GM21576 (cell line): ENCODE measurements at regions not wholly inside any gene's neighbourhood (a gene's known extent, or its start where the extent isn't known, plus 50 kb on each side); places are given as distances from the start of the nearest gene placed in this dataset.
"Not testable (repeated sequence)": the region's sequence is repeated elsewhere in the genome, so short reads cannot be mapped to it uniquely, and the experiment has no call there.

Source experiments
- ATAC-seq: cut with Tn5 transposase; IDR thresholded peaks from one replicate; pipeline ENCODE4 v1.9.1; 2021; ENCODE audit warnings: mild to moderate bottlenecking, moderate library complexity; ENCODE audit not compliant: unreplicated experiment

- no peak for ATAC-seq
Observed at GRCh38 chr4:38462367-38463055, 201.5 kb upstream of the KLF3 start.

DNA sequence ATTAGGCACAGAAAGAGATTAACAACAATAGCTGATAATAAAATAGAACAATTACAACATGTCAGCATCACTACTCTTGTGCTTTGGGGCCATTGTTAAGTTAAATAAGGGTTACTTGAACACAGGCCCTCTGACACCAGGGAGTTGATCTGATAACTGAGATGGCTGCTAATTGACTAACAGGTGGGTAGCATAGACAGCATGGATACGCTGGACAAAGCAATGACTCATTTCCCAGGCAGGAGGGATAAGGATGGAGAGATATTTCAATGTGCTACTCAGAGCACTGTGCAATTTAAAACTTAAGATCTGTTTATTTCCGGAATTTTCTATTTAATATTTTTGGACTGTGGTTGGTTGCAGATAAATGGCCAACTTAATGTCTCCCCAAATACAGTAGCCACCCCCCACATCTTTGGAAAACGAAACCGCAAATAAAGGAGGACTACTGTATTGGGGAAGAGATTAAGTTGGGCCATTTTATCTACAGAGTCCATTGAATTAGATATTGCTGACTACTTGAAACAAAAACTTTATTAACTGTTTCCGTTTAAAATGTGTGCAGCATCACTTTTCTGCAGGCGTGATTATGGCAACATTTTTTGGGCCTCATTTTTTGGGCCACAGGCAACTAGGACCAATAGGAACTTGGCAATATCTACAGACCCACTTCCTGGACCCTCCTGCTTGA, 200.6 kb upstream of the KLF3 start:
- ATAC-seq = no peak

DNA sequence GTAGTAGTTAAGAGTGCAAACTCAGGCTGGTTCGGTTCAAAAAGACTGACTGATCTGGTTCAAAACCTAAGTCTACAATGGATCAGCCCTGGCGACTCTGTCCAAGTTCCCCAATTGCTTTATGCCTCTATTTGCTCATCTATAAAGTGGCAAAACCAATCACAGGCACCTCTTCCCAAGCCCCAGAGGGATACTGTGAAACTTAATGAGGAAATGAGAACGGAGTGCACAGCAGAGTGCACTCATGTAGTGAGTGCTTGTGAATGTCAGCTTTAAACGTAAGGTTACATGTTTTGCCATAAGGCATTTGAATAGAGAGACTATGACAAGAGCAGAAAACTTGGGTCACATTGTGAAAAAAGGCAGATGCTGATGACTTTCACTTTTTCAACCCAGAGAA, 199.7 kb upstream of the KLF3 start:
- no peak for ATAC-seq

DNA sequence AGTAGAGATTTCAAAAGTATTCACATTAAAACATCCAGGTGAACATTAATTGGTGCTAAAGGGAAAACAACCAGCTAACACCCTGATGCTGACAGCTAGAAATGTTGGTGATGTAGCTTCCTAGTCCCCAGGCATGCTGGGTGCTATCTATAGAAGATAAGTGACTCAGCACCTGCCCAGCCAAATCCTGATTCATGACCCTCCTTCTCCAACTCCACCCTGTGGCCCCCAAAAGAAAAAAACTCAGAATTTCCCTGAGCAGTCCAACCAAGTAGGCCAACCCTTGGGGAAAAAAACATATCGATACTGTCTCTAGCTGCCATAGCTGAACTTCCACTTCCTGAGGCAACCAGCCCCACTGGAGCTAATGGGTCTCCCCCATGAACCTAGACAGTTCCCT, 197.6 kb upstream of the KLF3 start:
- no peak for ATAC-seq

- no peak for ATAC-seq
Observed at GRCh38 chr4:38467296-38467695, 196.7 kb upstream of the KLF3 start.

DNA sequence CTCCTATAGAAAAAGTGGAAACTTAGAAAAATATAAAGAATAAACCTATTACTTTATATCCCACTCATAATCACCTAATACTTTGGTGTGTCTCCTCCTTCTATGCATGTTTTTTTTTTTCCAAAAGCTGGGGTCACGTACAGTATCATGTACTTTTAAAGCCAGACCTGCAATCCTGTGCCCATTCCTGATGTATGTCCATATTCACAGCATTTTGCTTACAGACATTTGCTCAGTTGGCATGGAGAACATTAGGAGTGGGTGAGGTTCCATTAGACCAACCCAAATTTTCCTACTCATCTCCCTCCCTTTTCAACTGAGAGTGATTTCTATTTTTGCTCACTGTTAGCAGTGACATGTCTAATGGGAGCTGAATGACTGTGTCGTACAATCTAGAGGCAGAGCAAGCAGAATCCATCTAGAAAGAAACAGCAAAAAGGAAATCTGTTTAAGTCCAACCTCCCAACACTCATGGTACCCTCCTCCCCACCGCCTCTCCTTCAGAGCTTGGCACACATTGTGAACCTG, 195.6 kb upstream of the KLF3 start:
- ATAC-seq = no peak

GRCh38 chr4:38469410-38469809, 194.6 kb upstream of the KLF3 start:
- no peak for ATAC-seq

DNA sequence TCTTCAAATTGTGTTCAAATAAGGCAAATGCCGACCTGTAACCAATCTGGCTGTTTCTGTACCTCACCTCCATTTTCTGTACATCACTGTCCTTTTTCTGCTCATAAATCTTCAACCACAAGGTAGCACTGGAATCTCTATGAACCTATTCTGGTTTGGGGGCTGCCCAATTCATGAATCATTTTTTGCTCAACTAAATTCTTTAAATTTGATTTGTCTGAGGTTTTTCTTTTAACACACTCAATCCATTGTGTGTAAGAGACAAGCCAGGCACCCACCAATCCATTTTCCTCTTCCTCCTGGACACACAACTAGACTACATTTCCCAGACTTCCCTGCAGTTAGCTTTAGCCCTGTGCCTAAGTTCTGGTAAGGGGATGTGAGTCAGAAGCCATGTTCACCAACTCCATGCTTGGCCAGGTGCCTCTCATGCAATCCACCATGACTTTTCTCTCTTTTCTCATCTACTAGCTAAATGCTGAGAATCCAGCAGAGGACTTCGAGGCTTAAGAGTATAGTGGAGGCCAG, 193.2 kb upstream of the KLF3 start:
- ATAC-seq = no peak

DNA sequence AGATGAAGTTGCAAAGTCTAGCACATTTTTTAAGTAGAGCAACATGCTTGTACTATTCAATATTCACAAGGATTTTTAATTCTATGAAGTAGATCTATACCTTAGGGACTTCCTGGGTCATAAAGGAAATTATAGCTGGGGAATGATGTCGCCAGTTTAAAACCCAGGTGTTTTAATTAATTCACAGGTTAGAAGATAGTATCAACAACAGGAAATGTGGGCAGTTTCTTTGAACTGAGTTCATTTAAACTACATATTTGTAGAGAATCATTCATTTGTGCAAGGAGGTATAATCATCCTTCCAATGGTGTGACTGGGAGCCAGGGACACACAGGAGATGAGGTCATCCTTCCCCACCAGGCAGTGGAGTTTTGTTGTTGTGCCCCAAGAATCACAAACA, 181.3 kb upstream of the KLF3 start:
- no peak for ATAC-seq

DNA sequence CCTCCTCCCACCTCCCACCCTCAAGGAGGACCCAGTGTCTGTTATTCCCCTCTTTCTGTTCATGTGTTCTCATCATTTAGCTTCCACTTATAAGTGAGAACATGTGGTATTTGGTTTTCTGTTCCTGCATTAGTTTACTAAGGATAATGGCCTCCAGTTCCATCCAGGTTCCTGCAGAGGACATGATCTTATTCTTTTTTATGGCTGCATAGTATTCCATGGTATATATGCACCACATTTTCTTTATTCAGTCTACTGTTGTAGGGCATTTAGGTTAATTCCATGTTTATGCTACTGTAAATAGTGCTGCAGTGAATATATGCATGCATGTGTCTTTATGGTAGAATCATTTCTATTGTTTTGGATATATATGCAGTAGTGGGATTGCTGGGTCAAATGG, 180.4 kb upstream of the KLF3 start:
- not testable (repeated sequence) for ATAC-seq

- ATAC-seq = no peak
Observed at GRCh38 chr4:38489011-38489861, 174.8 kb upstream of the KLF3 start.

DNA sequence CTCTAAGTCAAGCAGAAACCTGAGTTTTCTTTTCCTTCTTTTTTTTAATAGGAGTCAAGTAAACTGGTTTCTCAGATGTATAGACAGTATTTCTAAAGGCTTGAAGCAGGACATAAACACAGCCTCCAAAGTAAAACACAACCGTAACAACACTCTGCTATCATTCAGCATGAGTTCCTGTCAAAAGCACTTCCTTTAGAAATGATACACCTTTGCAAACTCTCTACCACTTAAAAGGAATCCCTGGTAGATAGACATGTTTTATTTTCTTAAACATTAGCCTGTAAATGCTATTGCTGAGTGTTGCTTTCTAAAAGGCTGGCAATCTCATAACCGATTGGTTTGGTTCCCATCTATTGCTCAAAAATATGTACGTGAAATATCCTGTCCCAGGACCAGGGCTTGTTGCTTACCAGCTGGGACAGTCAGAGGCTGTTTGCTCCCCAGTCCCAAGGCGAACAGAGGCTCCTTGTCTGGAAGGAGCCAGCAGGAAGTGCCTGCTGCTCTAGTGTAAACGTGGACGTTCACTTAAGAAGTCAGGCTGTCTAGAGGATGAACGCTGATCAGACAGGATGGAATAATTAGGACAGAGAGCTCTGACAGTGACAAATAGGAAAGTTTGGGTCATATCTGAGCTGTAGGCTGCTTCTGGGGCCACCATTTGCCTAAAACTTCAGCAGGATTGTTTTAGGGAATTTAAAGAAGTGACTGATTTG, 173.9 kb upstream of the KLF3 start:
- ATAC-seq = no peak

DNA sequence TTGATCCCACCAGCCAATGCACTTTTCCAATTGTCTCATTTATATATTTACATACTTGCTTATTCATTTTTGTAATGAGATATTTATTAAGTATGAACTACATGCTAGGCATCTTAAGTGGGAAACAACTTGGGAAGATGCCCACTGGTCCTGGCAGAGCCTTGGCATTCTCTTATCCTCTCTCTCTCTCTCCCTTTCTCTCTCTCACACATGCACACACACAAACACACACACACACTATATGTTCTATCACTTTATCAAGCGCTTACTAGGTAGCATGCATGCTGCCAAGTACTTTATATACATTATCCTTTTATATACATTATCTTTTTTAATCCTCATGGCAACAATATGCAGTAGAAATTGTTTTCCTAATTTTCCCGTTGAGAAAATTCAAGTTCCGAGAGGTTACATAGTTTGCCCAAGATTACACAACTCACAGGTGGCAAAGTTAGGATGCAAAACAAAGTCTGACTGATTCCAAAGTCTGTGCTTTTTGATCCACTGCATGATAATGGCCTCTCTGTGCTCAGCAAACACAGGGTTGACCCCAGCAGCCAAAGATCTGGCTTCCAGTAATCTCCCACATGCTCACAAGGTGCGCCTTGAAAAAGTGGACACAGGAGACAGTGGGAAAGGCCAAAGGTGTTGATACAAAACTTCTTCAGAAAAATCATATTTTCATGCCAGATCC, 173.1 kb upstream of the KLF3 start:
- no peak for ATAC-seq

GRCh38 chr4:38491854-38492478, 172.0 kb upstream of the KLF3 start:
- ATAC-seq = no peak

DNA sequence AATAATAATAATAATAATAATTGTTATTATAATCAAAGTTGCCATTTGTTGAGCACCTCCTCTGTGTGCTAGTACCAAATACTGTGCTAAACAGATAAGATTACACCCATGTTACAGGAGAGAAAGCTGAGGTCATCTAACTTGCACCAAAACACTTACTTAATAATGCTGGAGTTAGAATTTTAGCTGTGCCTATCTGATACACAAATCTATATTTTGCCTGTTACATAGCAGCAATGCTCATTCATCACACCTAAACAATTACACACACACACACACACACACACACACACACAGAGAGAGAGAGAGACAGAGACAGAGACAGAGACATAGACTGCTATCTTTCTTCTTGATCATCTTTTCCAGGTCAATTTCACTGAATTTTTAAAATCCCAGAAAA, 170.9 kb upstream of the KLF3 start:
- ATAC-seq = no peak

DNA sequence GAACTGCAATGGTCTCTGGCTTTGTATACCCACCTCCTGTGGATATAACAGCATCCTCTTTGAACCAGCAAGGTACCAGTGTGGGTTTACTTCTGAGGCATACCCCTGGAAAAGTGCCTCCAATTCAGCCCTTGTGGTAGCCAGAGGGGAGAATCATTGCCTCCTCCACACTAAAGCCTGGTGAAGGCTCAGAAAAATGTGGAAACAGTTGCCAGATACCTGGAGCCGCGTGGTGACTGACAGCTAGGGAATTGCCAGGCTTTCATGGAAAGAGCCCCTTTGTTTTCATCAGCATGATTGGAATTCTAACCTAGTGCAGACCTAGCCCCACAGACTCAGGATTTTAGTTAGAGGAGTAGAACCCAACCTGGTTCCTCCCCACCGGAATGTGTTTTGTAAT, 168.6 kb upstream of the KLF3 start:
- ATAC-seq = no peak

- no peak for ATAC-seq
Observed at GRCh38 chr4:38497121-38497520, 166.9 kb upstream of the KLF3 start.

DNA sequence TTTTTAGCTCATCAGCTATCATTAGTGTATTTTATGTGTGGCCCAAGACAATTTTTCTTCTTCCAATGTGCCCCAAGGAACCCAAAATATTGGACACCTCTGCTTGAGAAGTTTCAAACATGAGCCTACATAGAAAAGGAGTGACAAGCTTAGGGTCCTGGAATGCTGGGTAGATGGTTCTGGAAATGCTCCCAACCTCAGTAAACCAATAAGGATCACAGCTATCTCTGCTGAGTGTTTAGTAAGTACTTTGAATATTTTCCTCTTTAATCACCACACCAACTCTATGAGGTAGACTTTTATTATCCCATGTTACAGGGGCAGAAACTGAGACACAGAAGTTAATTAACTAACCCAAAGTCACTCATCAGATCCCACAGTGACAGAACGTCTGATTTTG, 164.9 kb upstream of the KLF3 start:
- no peak for ATAC-seq

DNA sequence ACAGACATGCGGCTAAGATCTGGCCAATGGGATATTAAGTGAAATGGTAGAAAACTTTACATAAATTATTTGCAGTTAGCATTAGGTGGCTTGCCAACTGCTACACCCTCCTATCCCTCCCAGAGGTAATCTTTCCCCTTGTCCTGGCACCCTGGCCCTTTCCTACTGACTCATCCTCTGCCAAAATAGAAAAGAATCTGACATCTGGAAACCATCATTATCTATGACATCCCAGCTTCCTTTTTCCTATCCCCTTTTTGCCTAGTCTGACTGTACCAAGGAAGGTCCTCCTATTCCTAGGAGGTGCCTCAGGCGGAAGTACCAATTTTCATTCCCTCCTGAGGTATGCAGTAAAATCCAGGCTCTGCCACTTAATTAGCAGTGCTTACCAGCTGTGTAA, 163.6 kb upstream of the KLF3 start:
- no peak for ATAC-seq

GRCh38 chr4:38501698-38502097, 162.3 kb upstream of the KLF3 start:
- ATAC-seq = no peak
